ENCODE measurements at regions not wholly inside any gene's neighbourhood (a gene's known extent, or its start where the extent isn't known, plus 50 kb on each side); places are given as distances from the start of the nearest gene placed in this dataset.

DNA sequence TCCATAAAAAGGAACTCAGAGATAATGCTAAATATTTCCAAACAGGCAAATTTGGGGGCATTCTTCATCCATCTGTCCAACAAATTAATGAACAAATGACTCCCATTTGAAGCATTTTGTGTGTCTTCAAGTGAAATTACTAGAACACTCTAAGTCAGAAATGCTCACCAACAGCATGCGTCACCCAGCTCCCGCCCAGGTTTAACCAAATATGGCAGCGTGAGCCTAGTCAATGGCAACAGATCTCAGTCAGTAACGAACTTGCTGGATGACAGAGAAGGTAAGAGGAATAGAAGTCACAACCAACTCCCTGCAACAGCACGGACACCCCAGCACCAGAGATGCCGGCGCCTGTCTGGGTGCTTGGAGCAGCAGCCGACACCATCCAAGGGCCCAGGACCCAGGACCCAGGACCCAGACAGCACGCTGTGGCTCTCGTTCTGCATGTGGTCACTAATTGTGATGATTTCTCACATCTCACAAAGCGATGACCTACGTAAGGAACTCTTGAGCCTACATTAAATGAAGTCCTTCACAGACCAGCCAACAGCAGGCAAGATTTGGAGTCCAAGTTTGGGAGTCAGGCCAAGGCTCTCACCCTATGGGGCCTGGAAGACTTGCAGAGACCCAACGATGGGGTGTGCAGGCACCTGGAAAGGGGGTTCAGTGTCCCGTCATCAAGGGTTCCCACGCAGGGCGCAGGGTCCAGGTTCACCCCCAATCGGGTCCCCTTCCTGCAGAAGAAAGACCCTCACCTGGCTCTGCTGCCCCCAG lies 556.9 kb downstream of the BRD1 start (continued):
- TF ChIP-seq, protein P1, sequence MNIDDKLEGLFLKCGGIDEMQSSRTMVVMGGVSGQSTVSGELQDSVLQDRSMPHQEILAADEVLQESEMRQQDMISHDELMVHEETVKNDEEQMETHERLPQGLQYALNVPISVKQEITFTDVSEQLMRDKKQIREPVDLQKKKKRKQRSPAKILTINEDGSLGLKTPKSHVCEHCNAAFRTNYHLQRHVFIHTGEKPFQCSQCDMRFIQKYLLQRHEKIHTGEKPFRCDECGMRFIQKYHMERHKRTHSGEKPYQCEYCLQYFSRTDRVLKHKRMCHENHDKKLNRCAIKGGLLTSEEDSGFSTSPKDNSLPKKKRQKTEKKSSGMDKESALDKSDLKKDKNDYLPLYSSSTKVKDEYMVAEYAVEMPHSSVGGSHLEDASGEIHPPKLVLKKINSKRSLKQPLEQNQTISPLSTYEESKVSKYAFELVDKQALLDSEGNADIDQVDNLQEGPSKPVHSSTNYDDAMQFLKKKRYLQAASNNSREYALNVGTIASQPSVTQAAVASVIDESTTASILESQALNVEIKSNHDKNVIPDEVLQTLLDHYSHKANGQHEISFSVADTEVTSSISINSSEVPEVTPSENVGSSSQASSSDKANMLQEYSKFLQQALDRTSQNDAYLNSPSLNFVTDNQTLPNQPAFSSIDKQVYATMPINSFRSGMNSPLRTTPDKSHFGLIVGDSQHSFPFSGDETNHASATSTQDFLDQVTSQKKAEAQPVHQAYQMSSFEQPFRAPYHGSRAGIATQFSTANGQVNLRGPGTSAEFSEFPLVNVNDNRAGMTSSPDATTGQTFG (tag by site-specific recombination; IDR thresholded peaks at IDR 0.05; ENCODE audit: borderline replicate concordance) = no peak
- TF ChIP-seq, protein P2, sequence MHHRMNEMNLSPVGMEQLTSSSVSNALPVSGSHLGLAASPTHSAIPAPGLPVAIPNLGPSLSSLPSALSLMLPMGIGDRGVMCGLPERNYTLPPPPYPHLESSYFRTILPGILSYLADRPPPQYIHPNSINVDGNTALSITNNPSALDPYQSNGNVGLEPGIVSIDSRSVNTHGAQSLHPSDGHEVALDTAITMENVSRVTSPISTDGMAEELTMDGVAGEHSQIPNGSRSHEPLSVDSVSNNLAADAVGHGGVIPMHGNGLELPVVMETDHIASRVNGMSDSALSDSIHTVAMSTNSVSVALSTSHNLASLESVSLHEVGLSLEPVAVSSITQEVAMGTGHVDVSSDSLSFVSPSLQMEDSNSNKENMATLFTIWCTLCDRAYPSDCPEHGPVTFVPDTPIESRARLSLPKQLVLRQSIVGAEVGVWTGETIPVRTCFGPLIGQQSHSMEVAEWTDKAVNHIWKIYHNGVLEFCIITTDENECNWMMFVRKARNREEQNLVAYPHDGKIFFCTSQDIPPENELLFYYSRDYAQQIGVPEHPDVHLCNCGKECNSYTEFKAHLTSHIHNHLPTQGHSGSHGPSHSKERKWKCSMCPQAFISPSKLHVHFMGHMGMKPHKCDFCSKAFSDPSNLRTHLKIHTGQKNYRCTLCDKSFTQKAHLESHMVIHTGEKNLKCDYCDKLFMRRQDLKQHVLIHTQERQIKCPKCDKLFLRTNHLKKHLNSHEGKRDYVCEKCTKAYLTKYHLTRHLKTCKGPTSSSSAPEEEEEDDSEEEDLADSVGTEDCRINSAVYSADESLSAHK (tag by site-specific recombination; IDR thresholded peaks at IDR 0.05) = no peak
- TF ChIP-seq ZNF423 (tag by site-specific recombination; IDR thresholded peaks at IDR 0.05) (no peak), KLF9 (tag by site-specific recombination; IDR thresholded peaks at IDR 0.05; ENCODE audit: low read depth) (no peak), ZNF473 (tag by site-specific recombination; IDR thresholded peaks at IDR 0.05) (no peak), ZNF560 (tag by site-specific recombination; IDR thresholded peaks at IDR 0.05; ENCODE audit: borderline replicate concordance) (no peak), ZNF324 (tag by site-specific recombination; IDR thresholded peaks at IDR 0.05) (no peak), ZNF223 (tag by site-specific recombination; IDR thresholded peaks at IDR 0.05) (no peak), ZXDB (tag by site-specific recombination; IDR thresholded peaks at IDR 0.05) (no peak), ZNF521 (tag by site-specific recombination; IDR thresholded peaks at IDR 0.05) (no peak)
- TF ChIP-seq, protein P3, sequence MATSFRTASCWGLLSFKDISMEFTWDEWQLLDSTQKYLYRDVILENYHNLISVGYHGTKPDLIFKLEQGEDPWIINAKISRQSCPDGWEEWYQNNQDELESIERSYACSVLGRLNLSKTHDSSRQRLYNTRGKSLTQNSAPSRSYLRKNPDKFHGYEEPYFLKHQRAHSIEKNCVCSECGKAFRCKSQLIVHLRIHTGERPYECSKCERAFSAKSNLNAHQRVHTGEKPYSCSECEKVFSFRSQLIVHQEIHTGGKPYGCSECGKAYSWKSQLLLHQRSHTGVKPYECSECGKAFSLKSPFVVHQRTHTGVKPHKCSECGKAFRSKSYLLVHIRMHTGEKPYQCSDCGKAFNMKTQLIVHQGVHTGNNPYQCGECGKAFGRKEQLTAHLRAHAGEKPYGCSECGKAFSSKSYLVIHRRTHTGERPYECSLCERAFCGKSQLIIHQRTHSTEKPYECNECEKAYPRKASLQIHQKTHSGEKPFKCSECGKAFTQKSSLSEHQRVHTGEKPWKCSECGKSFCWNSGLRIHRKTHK (tag by site-specific recombination; IDR thresholded peaks at IDR 0.05) = no peak
- TF ChIP-seq, protein P4, sequence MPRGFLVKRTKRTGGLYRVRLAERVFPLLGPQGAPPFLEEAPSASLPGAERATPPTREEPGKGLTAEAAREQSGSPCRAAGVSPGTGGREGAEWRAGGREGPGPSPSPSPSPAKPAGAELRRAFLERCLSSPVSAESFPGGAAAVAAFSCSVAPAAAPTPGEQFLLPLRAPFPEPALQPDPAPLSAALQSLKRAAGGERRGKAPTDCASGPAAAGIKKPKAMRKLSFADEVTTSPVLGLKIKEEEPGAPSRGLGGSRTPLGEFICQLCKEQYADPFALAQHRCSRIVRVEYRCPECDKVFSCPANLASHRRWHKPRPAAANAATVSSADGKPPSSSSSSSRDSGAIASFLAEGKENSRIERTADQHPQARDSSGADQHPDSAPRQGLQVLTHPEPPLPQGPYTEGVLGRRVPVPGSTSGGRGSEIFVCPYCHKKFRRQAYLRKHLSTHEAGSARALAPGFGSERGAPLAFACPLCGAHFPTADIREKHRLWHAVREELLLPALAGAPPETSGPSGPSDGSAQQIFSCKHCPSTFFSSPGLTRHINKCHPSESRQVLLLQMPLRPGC (tag by site-specific recombination; IDR thresholded peaks at IDR 0.05) = no peak
- TF ChIP-seq, protein P5, sequence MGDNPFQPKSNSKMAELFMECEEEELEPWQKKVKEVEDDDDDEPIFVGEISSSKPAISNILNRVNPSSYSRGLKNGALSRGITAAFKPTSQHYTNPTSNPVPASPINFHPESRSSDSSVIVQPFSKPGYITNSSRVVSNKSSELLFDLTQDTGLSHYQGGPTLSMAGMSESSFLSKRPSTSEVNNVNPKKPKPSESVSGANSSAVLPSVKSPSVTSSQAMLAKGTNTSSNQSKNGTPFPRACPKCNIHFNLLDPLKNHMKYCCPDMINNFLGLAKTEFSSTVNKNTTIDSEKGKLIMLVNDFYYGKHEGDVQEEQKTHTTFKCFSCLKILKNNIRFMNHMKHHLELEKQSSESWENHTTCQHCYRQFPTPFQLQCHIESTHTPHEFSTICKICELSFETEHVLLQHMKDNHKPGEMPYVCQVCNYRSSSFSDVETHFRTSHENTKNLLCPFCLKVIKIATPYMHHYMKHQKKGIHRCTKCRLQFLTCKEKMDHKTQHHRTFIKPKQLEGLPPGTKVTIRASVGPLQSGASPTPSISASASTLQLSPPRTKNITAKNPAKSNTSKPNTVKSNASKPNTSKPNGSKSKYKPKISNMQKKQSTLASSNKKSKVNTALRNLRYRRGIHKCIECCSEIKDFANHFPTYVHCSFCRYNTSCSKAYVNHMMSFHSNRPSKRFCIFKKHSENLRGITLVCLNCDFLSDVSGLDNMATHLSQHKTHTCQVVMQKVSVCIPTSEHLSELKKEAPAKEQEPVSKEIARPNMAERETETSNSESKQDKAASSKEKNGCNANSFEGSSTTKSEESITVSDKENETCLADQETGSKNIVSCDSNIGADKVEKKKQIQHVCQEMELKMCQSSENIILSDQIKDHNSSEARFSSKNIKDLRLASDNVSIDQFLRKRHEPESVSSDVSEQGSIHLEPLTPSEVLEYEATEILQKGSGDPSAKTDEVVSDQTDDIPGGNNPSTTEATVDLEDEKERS (tag by site-specific recombination; IDR thresholded peaks at IDR 0.05) = no peak
- TF ChIP-seq, protein P6, sequence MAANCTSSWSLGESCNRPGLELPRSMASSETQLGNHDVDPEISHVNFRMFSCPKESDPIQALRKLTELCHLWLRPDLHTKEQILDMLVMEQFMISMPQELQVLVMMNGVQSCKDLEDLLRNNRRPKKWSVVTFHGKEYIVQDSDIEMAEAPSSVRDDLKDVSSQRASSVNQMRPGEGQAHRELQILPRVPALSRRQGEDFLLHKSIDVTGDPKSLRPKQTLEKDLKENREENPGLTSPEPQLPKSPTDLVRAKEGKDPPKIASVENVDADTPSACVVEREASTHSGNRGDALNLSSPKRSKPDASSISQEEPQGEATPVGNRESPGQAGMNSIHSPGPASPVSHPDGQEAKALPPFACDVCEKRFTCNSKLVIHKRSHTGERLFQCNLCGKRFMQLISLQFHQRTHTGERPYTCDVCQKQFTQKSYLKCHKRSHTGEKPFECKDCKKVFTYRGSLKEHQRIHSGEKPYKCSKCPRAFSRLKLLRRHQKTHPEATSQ (tag by site-specific recombination; IDR thresholded peaks at IDR 0.05) = no peak
